Limb (tissue), 2 donors: ENCODE measurements at regions not wholly inside any gene's neighbourhood (a gene's known extent, or its start where the extent isn't known, plus 50 kb on each side); places are given as distances from the start of the nearest gene placed in this dataset.

Experiments used
- DNase-seq, 2 donors: peaks; one replicate each; pipeline ENCODE4 v3.0.0-alpha.2; 2016; ENCODE audit errors: extremely low spot score in 2 of 2

DNA sequence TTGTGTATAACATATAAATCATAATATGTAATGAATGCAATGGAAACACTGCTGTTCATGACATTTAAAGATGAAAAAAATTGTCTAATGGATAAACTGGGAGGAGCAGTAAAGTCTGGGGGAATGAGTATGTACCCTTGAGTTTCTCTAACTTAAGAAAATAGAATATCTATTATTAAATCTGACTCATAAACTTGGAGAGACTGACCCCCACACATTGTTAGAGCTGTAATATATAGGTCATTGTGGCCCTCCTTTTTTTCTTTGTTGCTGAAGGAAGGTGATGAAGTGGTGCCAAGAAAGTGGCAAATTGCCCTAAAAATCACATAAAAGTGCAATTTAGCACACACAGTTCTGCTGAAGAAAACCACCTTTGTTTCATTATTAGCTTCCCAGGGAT, 389.8 kb upstream of the RARB start:
- DNase-seq = no peak

DNA sequence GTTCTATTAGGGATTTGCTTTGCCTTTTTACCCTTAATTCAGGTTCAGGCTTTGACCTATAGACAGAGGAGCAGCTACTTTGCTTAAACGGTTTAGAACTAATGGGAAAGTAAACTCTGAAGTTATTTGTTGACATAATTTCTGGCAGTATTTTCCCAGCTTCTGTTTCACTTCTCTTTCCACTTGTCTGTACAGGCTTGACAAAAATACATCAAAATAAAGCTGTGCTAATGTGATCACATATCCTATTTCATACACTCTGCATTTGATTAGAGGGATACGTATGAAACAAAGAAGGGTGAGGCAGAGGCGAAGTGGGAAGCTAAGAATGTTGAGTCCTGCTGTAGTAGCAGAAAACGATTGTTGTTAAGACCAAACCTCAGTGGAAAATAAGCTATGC, 389.1 kb upstream of the RARB start:
- DNase-seq = peak in 1 of 2 donors; percentile 53

DNA sequence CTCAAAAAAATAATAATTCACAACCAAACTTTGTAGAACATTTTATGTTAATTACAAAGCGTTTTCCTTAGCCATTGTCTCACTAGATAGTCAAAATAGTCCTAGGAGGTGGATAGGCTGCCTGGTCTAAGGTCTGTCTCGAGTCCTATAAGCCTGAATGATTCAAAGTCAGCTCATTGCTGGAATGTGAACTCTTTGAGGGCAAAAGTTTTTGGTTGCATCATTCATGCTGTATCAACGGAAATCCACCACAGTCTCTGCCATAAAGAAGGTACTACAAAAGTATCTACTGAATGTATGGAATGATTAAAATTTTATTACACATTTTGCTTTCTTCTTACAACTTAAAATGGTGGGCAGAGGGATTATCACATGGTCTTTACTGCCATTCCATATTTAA, 387.3 kb upstream of the RARB start:
- no peak for DNase-seq

DNA sequence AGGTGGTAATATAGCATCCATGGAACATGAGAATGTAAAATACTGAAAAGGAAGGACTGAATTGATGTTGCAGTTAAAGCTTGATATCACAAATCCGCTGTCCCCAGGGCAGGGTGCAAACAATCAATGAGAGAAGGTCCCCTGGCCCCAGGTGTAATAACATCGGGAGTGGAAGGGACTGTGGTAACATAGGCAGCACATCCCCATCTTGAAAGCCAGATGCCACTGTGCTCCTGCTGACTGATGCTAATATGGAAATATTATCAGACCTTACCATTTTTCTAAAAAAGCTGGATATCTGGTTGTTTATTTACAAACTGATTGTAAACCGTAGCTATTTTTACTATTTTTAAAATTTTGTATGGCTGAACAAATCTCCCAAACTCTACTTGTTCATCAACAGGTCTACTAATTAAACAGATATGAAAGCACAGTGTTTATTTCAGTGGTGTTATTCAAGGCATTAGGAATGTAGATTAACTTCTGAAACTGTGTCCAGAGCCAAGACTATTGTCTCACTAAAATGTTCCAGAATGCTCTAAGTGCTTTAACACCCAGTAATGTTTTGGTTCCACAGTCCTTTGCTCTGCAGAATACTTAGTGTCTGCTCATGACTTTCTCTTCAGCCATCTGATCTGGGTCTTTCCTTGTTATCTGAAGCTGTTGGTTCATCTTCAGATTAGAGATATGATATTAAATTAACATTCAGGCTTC, 386.0 kb upstream of the RARB start:
- no peak for DNase-seq

DNA sequence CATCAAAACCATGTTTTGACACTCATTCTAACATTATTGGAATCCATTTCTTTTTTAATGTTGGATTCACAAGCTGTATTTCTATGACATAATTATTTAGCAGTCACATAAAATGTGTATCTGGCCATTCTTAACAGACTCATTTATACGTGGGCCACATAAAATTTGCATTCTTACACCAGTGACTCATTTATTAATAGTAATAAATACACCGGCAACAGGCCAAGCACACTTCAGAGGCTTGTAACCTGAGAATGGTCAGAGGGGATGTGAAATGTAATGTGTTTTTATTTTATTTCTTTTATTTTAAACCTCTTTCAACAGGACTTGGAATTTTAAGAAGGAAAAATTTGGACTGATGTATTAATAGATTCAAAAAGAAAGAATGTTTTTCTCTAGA, 384.9 kb upstream of the RARB start:
- DNase-seq = no peak

DNA sequence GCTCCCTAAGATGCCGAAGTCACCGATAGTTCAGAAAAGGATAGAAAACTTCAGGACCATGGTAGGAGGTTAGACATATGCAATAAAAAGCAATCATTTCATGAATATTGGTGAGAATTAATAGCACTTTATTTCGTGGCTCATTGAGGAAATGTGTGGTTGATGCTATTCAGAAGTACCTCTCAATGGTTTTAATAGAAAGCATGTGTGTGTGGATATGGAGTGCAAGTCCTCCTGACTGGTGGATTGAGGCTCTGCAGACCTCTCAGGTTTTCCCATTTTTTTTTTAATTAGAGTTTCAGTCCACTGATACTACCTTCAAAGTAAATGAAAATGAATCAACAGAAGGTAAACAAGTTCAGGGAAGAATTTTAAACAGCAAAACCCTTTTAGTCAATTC, 384.3 kb upstream of the RARB start:
- DNase-seq = no peak

DNA sequence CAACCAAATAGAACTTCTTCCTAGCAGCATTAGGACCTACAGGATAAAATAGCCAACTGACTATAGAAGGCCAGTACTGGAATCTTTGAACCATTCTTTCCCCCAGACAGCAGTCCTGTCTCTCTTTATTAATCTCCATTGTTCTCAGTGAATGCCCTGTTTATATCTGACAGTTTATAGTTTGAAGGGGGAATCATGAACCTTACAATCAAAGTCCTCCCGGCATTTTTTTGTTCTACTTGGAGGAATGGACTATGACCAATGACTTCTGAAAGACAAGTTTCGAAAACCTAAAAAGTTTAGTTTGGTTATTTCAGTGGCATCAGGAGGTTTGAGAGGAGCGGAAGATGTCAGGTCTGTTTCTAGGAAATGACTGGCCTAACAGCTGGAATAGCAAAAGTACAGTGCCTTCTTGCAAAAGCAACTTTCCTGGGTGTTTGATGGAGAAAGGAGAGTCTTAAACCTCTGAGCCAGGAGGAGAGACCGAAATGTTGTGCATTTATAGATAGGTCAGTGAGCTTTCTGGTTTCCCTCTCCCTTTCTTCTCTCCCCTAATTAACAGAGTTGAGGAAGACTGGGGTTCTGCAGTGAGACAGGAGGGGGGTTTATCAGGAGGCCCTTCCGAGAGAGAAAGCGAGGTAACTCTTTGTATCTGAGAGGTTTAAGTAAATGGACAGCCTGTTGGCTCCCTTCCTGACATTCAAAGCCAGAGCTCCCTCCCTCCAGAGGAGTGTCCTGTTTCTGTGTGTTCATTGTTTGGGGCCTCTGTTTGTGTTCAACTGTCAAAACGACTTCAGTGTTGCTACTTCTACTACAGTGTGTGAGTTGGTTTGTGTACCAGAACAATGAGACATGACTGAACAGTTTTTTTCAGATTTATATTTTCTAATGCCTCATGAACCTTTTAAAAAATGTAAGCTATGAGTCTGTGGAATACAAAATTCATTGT, 383.0 kb upstream of the RARB start:
- peak in 1 of 2 donors; percentile 42 for DNase-seq

DNA sequence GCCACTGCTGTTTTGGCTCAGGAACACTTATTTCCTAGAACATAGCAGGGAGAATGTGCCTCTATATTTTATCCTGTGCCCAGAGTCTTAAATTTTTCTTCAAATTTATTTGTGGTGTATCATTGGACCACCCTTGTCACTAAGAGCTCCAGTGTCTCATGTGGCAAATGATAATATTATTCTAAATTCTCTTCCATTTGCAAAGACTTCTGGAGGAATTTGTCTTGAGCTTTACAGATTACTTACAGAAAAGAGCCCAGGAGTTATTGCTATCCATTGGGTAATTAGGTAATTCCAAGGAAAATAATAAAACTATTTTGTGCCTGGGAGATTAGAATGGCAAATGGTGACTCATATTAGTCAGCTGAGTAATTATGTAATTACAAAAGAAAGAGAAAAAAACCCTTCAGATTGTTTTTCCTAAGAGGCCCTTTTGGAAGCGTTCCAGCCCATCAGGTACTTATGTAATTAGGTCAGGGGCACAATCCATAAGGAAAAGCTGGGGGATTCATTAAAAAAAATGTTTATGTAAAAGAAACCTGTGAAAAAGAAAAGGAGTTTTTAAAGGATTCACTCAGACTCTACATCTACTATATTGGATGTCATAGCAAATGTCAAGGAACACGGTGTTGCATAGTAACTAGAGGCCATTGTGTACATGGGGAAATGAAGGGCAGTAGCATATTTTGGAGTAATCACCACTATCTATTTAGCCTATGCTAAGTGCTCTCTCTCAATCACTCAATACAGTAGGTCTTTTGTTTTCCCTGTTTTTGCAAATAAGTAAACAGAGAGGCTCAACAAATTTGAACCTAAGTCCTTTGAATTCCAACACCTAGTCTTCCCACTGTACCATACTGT, 380.9 kb upstream of the RARB start:
- no peak for DNase-seq

DNA sequence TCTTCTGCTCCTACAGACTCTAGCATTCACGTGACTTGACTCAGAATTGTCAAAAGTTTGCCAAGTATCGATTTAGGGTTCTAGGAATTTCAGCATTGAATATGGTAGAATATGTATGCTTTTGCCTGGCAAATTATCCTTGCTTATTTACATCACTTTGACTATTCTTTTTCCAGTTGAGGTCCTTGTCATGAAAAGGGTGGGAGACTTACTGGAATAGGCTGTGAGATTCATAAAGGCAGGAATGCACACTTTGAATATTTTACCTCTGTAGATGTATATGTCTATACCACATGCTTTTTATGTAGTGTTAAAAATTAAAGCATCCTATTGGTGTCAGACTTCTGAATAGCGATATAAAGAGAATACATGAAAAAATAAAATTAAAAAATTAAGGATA, 378.8 kb upstream of the RARB start:
- no peak for DNase-seq

DNA sequence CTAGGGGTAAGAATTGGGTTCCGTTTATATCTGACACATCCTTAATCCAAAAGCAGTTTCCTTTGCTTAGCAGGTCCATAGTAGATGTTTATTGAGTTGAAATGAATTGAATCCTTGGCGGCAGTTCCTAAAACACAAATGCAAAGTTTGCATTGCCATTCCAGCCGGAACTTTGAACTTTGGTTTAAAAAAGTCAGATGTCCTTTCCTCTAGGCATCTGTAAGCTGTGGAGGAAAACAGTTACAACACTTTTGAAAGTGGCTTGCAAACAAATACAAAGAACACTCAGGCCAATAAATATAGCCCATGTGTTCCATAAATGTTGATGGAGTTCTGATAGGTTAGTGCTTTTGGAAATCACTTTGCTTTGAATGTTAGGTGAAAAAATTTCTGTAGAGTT, 374.7 kb upstream of the RARB start:
- DNase-seq = no peak

DNA sequence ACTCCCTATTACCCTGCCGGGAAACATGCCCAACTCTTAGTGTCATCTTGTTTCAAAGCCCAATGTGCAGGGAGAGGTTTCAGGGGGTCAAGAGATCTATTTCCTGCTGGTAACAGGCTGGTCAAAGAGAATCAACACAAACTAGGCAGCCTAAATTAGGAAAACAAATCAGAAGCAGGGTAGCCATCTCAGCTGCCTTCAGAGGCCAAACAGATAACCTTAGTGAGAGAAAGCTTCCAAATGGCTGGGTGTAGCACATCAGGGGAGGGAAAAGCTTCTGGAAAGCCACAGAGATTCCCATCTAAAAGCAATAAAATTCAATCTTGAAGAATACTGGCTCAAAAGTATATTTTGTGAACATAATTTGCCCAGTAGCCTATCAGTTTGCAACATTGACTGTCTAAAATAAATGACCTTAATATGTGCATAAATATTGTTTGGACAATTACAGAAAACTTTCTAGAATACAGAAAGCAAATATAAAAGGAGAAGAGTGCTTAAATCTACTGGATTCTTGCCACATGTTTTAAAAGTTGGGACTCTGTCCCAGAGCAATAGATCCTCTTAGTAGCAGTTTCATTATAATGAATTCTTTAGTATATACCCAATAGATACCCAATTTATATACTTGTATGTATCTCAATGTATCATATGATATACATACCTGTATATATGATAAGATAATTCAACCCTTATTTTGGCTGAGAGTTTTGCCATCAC, 371.9 kb upstream of the RARB start:
- DNase-seq = no peak

DNA sequence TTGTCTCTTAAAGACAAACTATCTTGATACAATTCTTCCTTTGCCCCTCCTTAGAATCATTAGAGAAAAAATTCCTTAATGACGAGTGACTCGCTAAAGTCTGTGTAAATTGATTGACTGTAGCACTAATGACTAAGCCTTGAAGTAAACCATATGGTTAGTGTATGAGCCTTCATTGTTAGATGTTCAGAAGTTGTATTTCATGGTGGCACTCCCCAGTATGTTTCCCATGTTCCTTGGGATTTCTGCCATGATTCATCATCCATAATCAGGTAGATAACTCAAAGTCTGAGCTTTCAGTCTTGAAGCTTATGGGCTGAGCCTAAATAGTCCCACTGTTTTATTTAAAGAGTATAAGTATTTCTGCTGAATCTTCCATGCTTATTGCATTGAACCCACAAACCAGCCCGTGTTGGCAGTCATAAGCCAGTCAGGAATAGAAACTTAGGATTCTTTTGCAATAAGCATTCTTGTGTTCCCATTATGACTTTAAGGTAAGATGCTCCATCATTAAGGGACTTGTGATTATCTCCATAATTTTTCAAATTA, 371.2 kb upstream of the RARB start:
- DNase-seq = no peak

DNA sequence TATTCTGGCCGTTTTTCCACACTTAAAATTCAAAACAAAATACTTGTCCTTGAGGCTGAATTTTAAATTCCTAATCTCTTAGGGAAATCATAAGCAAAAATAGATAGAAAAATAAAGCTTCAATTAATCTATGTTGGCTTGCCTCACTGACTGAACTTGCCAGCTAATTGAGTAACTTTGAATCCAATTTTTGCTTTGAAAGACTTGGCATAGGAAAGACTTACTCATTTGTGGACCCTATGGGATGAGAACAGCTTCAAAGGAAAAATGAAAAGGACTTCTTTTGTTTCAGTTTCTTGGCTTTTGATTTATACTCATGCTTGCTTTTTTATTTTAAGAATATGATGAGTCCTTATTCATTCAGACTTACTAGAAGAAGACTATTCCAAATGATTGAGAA, 370.7 kb upstream of the RARB start:
- DNase-seq = no peak

DNA sequence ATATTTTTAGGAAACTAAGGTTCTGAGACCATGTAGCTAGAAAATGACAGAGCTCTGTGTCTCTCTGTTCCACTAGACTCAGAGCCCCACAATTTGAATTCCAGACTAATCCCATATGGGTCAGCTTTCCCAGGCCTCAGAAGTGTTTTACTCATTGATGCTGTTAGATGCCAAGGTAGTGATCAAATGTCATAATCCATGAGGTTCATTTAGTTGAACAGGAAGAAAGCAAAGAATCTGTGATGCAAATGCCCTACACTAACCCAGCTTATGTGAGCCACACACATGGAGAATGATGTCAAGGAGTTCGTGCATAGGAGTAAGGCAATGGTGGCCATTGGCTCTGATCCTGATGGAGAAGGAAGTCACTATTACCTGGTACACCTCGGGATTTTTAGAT, 363.4 kb upstream of the RARB start:
- no peak for DNase-seq

DNA sequence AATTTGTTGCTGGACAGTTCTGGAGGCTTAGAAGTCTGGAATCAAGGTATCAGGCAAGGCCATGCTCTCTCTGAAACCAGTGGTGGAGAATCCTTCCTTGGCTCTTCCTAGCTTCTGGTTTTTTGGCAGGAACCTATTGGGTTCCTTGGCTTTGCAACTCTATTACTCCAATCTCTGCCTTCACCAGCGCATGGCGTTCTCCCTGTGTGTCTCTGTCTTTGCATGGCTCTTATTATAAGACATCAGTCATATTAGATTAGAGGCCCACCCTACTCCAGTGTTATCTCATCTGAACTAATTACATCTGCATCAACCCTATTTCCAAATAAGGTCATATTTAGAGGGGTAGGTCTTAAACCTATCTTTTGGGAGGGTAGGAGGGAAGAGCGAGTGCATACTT, 358.1 kb upstream of the RARB start:
- DNase-seq = no peak

DNA sequence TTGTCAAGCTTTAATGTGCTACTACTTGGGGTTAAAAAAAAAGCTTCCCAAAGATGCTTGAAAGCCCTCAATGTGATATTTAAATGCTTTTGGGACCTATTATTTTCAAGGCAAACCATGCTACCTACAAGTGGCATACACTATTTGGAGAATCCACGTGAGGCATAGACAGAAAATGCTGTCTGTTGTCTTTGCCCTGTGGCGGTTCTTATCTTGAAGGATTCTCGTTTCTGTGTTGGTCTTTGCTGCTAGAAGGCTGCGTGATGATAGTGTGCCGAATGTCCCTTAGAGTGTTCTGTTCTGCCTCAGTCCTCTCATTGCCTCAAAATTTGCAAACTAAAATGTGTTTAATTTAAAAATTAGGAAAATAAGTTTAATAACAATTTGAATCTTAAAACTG, 356.2 kb upstream of the RARB start:
- DNase-seq = no peak

DNA sequence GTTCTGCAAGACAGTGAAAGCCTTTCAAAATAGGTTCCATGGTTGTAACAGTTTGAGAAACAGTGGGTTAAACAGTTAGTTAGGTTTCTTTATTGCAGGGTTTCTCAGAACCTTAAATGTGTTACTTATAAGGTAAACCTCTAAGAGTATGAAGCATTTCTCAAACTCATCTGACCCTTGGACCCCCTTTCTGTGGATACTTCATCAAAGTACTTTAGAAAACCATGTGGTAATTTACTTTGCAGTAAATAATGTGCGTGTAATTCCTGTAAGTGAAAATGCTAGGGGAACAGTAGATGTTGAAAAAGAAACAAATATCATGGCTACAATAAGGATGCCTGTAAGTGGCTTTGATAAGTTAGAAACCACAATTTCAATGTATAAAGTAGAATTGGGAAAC, 354.6 kb upstream of the RARB start:
- no peak for DNase-seq

DNA sequence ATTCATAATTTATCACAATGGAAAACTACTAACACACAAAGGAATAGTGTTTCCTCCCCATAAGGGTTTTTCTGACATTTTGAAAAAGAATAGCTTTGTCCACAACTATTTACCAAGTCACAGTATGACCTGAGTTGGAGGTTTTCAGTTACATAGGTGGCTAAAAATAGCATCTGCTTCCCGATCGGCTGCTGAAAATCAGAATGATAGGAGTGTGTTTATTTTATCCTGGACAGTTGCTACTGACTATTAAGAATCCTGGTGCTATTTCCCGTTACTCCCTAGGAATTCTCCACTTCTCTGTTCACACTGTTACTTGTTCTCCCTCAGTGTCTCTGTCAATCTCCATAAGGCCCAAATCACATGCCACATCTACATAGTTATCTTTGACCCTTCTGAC, 353.9 kb upstream of the RARB start:
- DNase-seq = peak in 1 of 2 donors; percentile 29

DNA sequence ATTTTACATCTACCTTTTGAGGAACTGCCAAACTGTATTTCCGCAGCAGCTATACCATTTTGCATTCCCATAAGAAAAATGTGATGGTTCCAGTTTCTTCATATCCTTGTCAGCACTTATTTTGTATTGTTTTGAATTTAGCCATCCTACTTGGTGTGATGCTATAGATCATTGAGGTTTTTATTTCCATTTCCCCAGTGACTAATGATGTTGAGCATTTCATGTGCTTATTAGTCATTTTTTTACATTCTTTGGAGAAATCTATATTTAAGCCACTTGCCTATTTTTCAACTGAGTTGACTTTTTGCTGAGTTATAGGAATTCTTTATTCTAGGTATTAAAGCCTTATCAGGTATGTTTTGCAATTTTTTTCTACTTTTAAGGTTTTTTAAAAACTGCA, 347.6 kb upstream of the RARB start:
- DNase-seq = no peak

DNA sequence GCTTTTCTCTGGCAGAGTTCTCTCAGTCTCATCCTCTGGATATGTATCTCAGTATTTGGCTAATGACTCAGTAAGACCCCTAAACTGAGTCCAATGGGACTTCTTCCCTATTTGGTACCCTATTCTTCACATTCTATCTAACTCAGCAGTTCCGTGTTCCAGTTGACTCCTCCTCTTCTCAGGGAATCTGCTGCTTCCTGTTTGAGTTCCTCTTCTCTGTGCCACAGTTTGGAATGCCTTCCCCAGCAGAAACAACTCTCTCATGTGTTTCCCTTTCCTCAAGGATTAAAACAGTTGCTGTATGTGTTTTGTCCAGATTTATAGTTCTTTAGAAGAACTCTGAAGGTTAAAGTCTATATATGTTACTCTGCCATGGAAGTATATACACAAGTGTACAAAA, 344.0 kb upstream of the RARB start:
- no peak for DNase-seq

DNA sequence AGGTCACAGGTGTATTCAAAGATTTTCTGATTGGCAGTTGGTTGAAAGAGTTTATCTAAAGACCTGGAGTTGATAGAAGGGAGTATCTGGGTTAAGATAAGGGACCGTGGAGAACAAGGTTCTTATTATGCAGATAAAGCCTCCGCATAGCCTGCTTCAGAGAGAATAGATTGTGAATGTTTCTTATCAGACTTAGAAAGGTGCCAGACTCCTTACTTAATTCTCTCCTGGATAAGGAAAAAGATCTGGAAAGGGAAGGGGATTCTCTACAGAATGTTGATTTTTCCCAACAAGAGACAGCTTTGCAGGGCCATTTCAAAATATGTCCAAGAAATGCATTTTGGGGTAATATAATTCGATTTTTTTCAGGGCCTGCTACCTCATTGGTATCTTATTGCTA, 341.3 kb upstream of the RARB start:
- DNase-seq = no peak
